Renal cortex interstitium (tissue), 11 donors: ENCODE measurements at regions not wholly inside any gene's neighbourhood (a gene's known extent, or its start where the extent isn't known, plus 50 kb on each side); places are given as distances from the start of the nearest gene placed in this dataset.
A peak's percentile ranks its signal among the peaks of the same experiment; 100 is the strongest.

Source experiments
- DNase-seq, 11 donors: peaks; one replicate each; pipeline ENCODE4 v3.0.0-alpha.2; 2013; ENCODE audit warnings: low read depth in 9 of 11, low spot score in 4 of 11; ENCODE audit errors: extremely low read depth in 1 of 11

- DNase-seq, result no peak
These were observed 79.1 kb downstream of the ZNF365 start for GRCh38 chr10:62453274-62453673.

- no peak for DNase-seq
These were observed 80.7 kb downstream of the ZNF365 start for GRCh38 chr10:62454687-62455397.

GRCh38 chr10:62456611-62457101 is 82.5 kb downstream of the ZNF365 start:
- DNase-seq, result no peak

- DNase-seq, result no peak
These were observed 83.0 kb downstream of the ZNF365 start for GRCh38 chr10:62457196-62457595.

- DNase-seq, result no peak
These were observed 83.4 kb downstream of the ZNF365 start for GRCh38 chr10:62457598-62457997.

- DNase-seq, result peak in 5 of 11 donors; percentile 23 to 54 (median 50)
These were observed 84.9 kb downstream of the ZNF365 start for GRCh38 chr10:62459072-62459471.

GRCh38 chr10:62459500-62459899 is 85.3 kb downstream of the ZNF365 start:
- DNase-seq, result no peak

- DNase-seq, result no peak
These were observed 86.2 kb downstream of the ZNF365 start for GRCh38 chr10:62460393-62460792.

- no peak for DNase-seq
These were observed 87.0 kb downstream of the ZNF365 start for GRCh38 chr10:62461120-62461519.

GRCh38 chr10:62462461-62462860 is 88.3 kb downstream of the ZNF365 start:
- DNase-seq, result no peak

- DNase-seq, result no peak
These were observed 89.2 kb downstream of the ZNF365 start for GRCh38 chr10:62463364-62463763.

- no peak for DNase-seq
These were observed 90.1 kb downstream of the ZNF365 start for GRCh38 chr10:62464308-62464707.

- DNase-seq, result no peak
These were observed 92.4 kb downstream of the ZNF365 start for GRCh38 chr10:62466590-62466989.

GRCh38 chr10:62467527-62467926 is 93.4 kb downstream of the ZNF365 start:
- DNase-seq, result no peak

- no peak for DNase-seq
These were observed 97.5 kb downstream of the ZNF365 start for GRCh38 chr10:62471711-62472110.

GRCh38 chr10:62473241-62473640 is 99.1 kb downstream of the ZNF365 start:
- no peak for DNase-seq

- DNase-seq, result no peak
These were observed 101.4 kb downstream of the ZNF365 start for GRCh38 chr10:62475551-62475950.

GRCh38 chr10:62479523-62479922 is 105.4 kb downstream of the ZNF365 start:
- DNase-seq, result no peak

- DNase-seq, result no peak
These were observed 106.0 kb downstream of the ZNF365 start for GRCh38 chr10:62480196-62480595.

- no peak for DNase-seq
These were observed 108.4 kb downstream of the ZNF365 start for GRCh38 chr10:62482581-62482980.

GRCh38 chr10:62491597-62491996 is 117.4 kb downstream of the ZNF365 start:
- no peak for DNase-seq
